SK-N-SH (cell line): ENCODE measurements at regions not wholly inside any gene's neighbourhood (a gene's known extent, or its start where the extent isn't known, plus 50 kb on each side); places are given as distances from the start of the nearest gene placed in this dataset.
A peak's percentile ranks its signal among the peaks of the same experiment; 100 is the strongest.

Experiments
- CTCF ChIA-PET: fragments of 300-600, 350-600 bp; formaldehyde crosslinking; extraction: SDS; loops from one replicate; lab custom pipeline; 2021; lab: Yijun Ruan, JAX
- POLR2A ChIA-PET: fragments of 350-600 bp; sonication (Branson Sonifier 250); formaldehyde crosslinking; extraction: SDS; loops from one replicate; lab custom pipeline; 2020; ENCODE audit warnings: antibody characterized with exemption, inconsistent platforms; lab: Yijun Ruan, JAX
- DNase-seq: peaks from one replicate; pipeline ENCODE4 v3.0.0; 2012
- H2AFZ ChIP-seq: fragments of 200-600 bp; sonication (generic); 2 replicates; pipeline ENCODE4 v1.8.1; 2016; ENCODE audit warnings: antibody characterized with exemption, mild to moderate bottlenecking, low read depth
- H3F3A ChIP-seq: fragments of 200-600 bp; sonication (generic); replicated peaks from 2 replicates; pipeline ENCODE3; 2016; ENCODE audit warnings: antibody characterized with exemption, mild to moderate bottlenecking; ENCODE audit not compliant: insufficient read depth
- H3K27ac ChIP-seq, 2 experiments: fragments of 200-500 bp in 1 of 2; fragments of 200-600 bp in 1 of 2; sonication (Bioruptor generic) in 1 of 2; sonication (generic), shearing (Covaris generic) in 1 of 2; 2 replicates each; pipeline versions ENCODE4 v1.5.1 to v1.6.1; 2014 to 2016; ENCODE audit warnings: low read depth in 2 of 2, inconsistent platforms in 1 of 2, low read length in 1 of 2, mild to moderate bottlenecking in 1 of 2, mixed read lengths in 1 of 2
- H3K27me3 ChIP-seq: fragments of 200-600 bp; sonication (generic), shearing (Covaris generic); 2 replicates; pipeline ENCODE4 v1.6.1; 2016; ENCODE audit warnings: mixed run types; ENCODE audit not compliant: insufficient read depth
- H3K36me3 ChIP-seq, 2 experiments: fragments of 200-500 bp in 1 of 2; fragments of 200-600 bp in 1 of 2; sonication (Bioruptor generic) in 1 of 2; sonication (generic) in 1 of 2; replicated peaks in 1 of 2; 2 replicates each; pipeline versions ENCODE3 to v1.5.1; 2014 to 2016; ENCODE audit warnings: low read length in 1 of 2, mild to moderate bottlenecking in 1 of 2; ENCODE audit not compliant: insufficient read depth in 2 of 2, control insufficient read depth in 1 of 2
- H3K4me1 ChIP-seq, 2 experiments: fragments of 200-500 bp in 1 of 2; fragments of 200-600 bp in 1 of 2; sonication (Bioruptor generic) in 1 of 2; sonication (generic), shearing (Covaris generic) in 1 of 2; 2 replicates each; pipeline versions ENCODE4 v1.5.1 to v1.6.1; 2014 to 2016; ENCODE audit warnings: low read depth in 1 of 2, low read length in 1 of 2, mixed run types in 1 of 2; ENCODE audit not compliant: insufficient read depth in 2 of 2, control insufficient read depth in 1 of 2
- H3K4me2 ChIP-seq: fragments of 200-600 bp; sonication (generic), shearing (Covaris generic); 2 replicates; pipeline ENCODE4 v1.6.1; 2017; ENCODE audit warnings: mixed run types
- H3K4me3 ChIP-seq, 2 experiments: fragments of 200-500 bp in 1 of 2; fragments of 200-600 bp in 1 of 2; sonication (Bioruptor generic) in 1 of 2; sonication (generic), shearing (Covaris generic) in 1 of 2; 2 replicates each; pipeline versions ENCODE4 v1.5.1 to v1.8.1; 2014 to 2016; ENCODE audit warnings: low read depth in 2 of 2, inconsistent platforms in 1 of 2, low read length in 1 of 2, mild to moderate bottlenecking in 1 of 2, mixed read lengths in 1 of 2, moderate library complexity in 1 of 2
- H3K79me2 ChIP-seq: fragments of 200-600 bp; sonication (generic); 2 replicates; pipeline ENCODE4 v1.8.1; 2017; ENCODE audit warnings: mild to moderate bottlenecking; ENCODE audit not compliant: insufficient read depth
- H3K9ac ChIP-seq: fragments of 200-600 bp; sonication (generic); 2 replicates; pipeline ENCODE4 v1.6.1; 2017; ENCODE audit warnings: mixed run types
- H3K9me2 ChIP-seq: fragments of 200-600 bp; sonication (generic); 2 replicates; pipeline ENCODE4 v1.6.1; 2017; ENCODE audit warnings: mixed run types
- H3K9me3 ChIP-seq: fragments of 200-600 bp; sonication (generic); 2 replicates; pipeline ENCODE4 v1.6.1; 2017; ENCODE audit warnings: mixed run types, mild to moderate bottlenecking, moderate library complexity
- H4K20me1 ChIP-seq: fragments of 200-600 bp; sonication (generic); 2 replicates; pipeline ENCODE4 v1.6.1; 2017; ENCODE audit warnings: mild to moderate bottlenecking, mixed run types; ENCODE audit not compliant: insufficient read depth
- PBX3 ChIP-seq: IDR thresholded peaks from 2 replicates; pipeline ENCODE4; 2012
- RAD21 ChIP-seq: IDR thresholded peaks from 2 replicates; pipeline ENCODE4 v1.6.1; 2012; ENCODE audit warnings: mild to moderate bottlenecking, low read length
- RCOR1 ChIP-seq: fragments of 150-350 bp; IDR thresholded peaks from 2 replicates; pipeline ENCODE4 v1.6.1; 2017; ENCODE audit warnings: antibody characterized with exemption, low read length
- REST ChIP-seq: IDR thresholded peaks from 2 replicates; pipeline ENCODE4 v1.6.1; 2012; ENCODE audit warnings: mild to moderate bottlenecking, low read depth, low read length, moderate library complexity
- SMC3 ChIP-seq: IDR thresholded peaks from 2 replicates; pipeline ENCODE4 v1.6.1; 2012; ENCODE audit warnings: low read depth, low read length, improper control_type of control experiment
- YY1 ChIP-seq: IDR thresholded peaks from 2 replicates; pipeline ENCODE4 v1.4.0; 2012; ENCODE audit warnings: low read depth, mild to moderate bottlenecking
- WGBS: methylation state at CpG from one replicate; pipeline ENCODE4 v1.1.6; 2017; ENCODE audit warnings: low lambda C conversion rate; 5-methylcytosine and 5-hydroxymethylcytosine counted together
- TF ChIP-seq, protein P1 (sequence below): fragments of 200-600 bp; sonication (generic); IDR thresholded peaks from 2 replicates; pipeline ENCODE4 v1.6.1; 2017; ENCODE audit warnings: antibody characterized with exemption, mild to moderate bottlenecking, moderate library complexity

DNA sequence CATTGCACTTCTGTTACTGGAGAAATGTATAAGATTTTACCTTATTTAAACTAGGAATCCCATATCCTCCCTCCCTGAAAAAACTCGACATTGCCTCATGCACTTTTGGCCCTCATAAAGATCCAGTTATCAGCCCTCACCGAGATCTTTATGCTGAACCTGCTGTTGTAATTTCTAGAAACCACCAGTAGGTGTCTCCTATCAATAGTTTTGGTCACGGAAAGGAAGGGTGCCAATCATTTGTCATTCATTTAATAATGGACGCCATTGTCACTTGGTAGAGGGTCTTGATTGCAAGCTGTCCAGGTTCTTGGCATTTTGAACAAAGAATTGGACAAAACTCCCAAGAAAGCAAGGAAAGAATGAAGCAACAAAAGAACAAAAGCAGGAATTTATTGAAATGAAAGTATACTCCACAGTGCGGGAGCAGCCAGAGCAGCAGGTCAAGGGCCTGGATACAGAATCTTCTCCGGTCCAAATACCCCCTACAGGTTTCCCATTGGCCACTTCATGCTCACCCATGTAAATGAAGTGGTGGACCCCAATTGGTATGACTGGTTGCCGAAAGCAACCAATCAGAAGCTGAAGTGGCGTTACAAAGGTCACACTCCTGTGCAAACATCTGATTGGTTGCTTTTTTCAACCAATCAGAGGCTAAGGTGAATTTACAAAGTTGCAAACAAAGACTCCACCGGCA lies 524.3 kb downstream of the PSAT1 start:
- POLR2A ChIA-PET: no interaction called here
- CTCF ChIA-PET: interaction anchor here (0.8 to 3.2 kb wide), 17 partner anchors 9 to 308 kb away, joined by 3 to 26 read pairs (median 4); no protein-coding TSS in a partner anchor
- peak overlapping the region; percentile 39 for H2AFZ ChIP-seq

More for the DNA sequence above, 524.3 kb downstream of the PSAT1 start:
- Histone ChIP-seq H3K9ac (no peak overlapping the region), H3K27ac (no peak overlapping the region), H3K9me2 (no peaks in the 10 kb centered on the region), H3K9me3 (no peaks in the 10 kb centered on the region), H3K27me3 (no peaks in the 10 kb centered on the region), H3K4me2 (no peak overlapping the region; the same call in 1 of the 2 replicates), H4K20me1 (no peaks in the 10 kb centered on the region), H3K4me3 (peak overlapping the region in 1 of 2 experiments; percentile 10; a peak in 2 of 4 replicates), H3K4me1 (no peaks in the 10 kb centered on the region; a peak in 1 of 4 replicates), H3K36me3 (no peaks in the 10 kb centered on the region), H3F3A (no peaks in the 10 kb centered on the region), H3K79me2 (no peaks in the 10 kb centered on the region)
- peak; percentile 55 for DNase-seq
- WGBS: 55% methylated on average over 9 of the region's 9 CpGs
- TF ChIP-seq YY1 (peak; percentile 38; the same call in 1 of the 2 replicates), RCOR1 (no peak), PBX3 (peak; percentile 93), REST (no peak), SMC3 (peak; percentile 50), RAD21 (peak; percentile 70)
- TF ChIP-seq, protein P1, sequence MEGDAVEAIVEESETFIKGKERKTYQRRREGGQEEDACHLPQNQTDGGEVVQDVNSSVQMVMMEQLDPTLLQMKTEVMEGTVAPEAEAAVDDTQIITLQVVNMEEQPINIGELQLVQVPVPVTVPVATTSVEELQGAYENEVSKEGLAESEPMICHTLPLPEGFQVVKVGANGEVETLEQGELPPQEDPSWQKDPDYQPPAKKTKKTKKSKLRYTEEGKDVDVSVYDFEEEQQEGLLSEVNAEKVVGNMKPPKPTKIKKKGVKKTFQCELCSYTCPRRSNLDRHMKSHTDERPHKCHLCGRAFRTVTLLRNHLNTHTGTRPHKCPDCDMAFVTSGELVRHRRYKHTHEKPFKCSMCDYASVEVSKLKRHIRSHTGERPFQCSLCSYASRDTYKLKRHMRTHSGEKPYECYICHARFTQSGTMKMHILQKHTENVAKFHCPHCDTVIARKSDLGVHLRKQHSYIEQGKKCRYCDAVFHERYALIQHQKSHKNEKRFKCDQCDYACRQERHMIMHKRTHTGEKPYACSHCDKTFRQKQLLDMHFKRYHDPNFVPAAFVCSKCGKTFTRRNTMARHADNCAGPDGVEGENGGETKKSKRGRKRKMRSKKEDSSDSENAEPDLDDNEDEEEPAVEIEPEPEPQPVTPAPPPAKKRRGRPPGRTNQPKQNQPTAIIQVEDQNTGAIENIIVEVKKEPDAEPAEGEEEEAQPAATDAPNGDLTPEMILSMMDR: peak; percentile 83
